HepG2 (cell line): ENCODE measurements at regions not wholly inside any gene's neighbourhood (a gene's known extent, or its start where the extent isn't known, plus 50 kb on each side); places are given as distances from the start of the nearest gene placed in this dataset.

Source experiments
- ATAC-seq: fragments of 200-7000 bp; cut with Tn5 transposase; 3 replicates; pipeline ENCODE4 v1.9.1; 2020; ENCODE audit warnings: mild to moderate bottlenecking, moderate library complexity
- BruUV-seq: library from RNA; stranded (reverse); fragments of 400-500 nt; replicated peaks from 2 replicates; lab custom pipeline; 2021; lab: Mats Ljungman, UMichigan
- CTCF ChIA-PET: fragments of 300-600 bp; formaldehyde crosslinking; extraction: SDS; loops from one replicate; lab custom pipeline; 2021; ENCODE audit warnings: low total read pairs, inconsistent platforms, low intra/inter-chr PET ratio; lab: Yijun Ruan, JAX
- POLR2A ChIA-PET: fragments of 350-600 bp; sonication (Branson Sonifier 250); formaldehyde crosslinking; loops from one replicate; lab custom pipeline; 2020; ENCODE audit warnings: antibody characterized with exemption, inconsistent platforms; lab: Yijun Ruan, JAX
- DNase-seq: peaks from one replicate; pipeline ENCODE4 v3.0.0-alpha.2; 2015; ENCODE audit warnings: low spot score
- FAIRE-seq: peaks from 3 replicates; lab custom pipeline; 2011; peaks lifted over from hg19 to GRCh38; lab: Jason Lieb, UNC
- H2AFZ ChIP-seq: one replicate; pipeline ENCODE4 v1.6.1; 2011; ENCODE audit warnings: low read length, inconsistent platforms
- H3K27ac ChIP-seq: fragments of 300-600 bp; 3 replicates; pipeline ENCODE4 v1.8.0; 2011; ENCODE audit warnings: mixed run types, mild to moderate bottlenecking, mixed read lengths, low read length, inconsistent platforms; ENCODE audit not compliant: insufficient read depth; ENCODE audit errors: extremely low read length
- H3K27me3 ChIP-seq, 2 experiments: fragments of 200-600 bp in 1 of 2; 2 replicates in 1 of 2; 3 replicates in 1 of 2; pipeline versions ENCODE4 v1.6.0 to v1.8.0; 2011; ENCODE audit warnings: low read length in 2 of 2, mild to moderate bottlenecking in 2 of 2, moderate library complexity in 2 of 2, inconsistent platforms in 1 of 2; ENCODE audit not compliant: insufficient read depth in 2 of 2, control insufficient read depth in 1 of 2
- H3K36me3 ChIP-seq, 2 experiments: fragments of 200-600 bp in 1 of 2; replicated peaks in 1 of 2; 2 replicates in 1 of 2; 3 replicates in 1 of 2; pipeline versions ENCODE4 v1.5.1 to v1.8.0; 2011; ENCODE audit warnings: low read length in 2 of 2, inconsistent platforms in 1 of 2; ENCODE audit not compliant: insufficient read depth in 2 of 2, control insufficient read depth in 1 of 2
- H3K4me1 ChIP-seq: 2 replicates; pipeline ENCODE4 v1.5.1; 2012; ENCODE audit warnings: low read length, inconsistent platforms; ENCODE audit not compliant: insufficient read depth
- H3K4me2 ChIP-seq: 2 replicates; pipeline ENCODE4 v1.6.0; 2011; ENCODE audit warnings: low read depth, low read length, inconsistent platforms
- H3K4me3 ChIP-seq, 3 experiments: fragments of 200-600 bp in 1 of 3; sonication (generic), shearing (Covaris generic) in 1 of 3; replicated peaks in 1 of 3; 2 replicates each; pipeline ENCODE4 v1.5.1; 2011 to 2016; ENCODE audit warnings: low read length in 3 of 3, inconsistent platforms in 2 of 3, low read depth in 2 of 3, mild to moderate bottlenecking in 2 of 3, control low read depth in 1 of 3, mixed read lengths in 1 of 3; ENCODE audit not compliant: insufficient read depth in 1 of 3
- H3K79me2 ChIP-seq: one replicate; pipeline ENCODE4 v1.6.1; 2011; ENCODE audit warnings: low read length, inconsistent platforms; ENCODE audit not compliant: insufficient read depth
- H3K9ac ChIP-seq: 2 replicates; pipeline ENCODE4 v1.6.0; 2011; ENCODE audit warnings: mild to moderate bottlenecking, low read depth, low read length, inconsistent platforms; ENCODE audit not compliant: insufficient read depth
- H3K9me3 ChIP-seq: 2 replicates; pipeline ENCODE4 v1.5.1; 2012; ENCODE audit warnings: mild to moderate bottlenecking, low read length
- H4K20me1 ChIP-seq: 2 replicates; pipeline ENCODE4 v1.6.0; 2011; ENCODE audit warnings: inconsistent platforms, mild to moderate bottlenecking, low read length, moderate library complexity; ENCODE audit not compliant: insufficient read depth
- AGO2 ChIP-seq: fragments of 200-400 bp; formaldehyde crosslinking; optimal IDR thresholded peaks from 2 replicates; pipeline ENCODE3; 2017; ENCODE audit warnings: mild to moderate bottlenecking, low read depth, low read length, moderate library complexity
- AKAP8 ChIP-seq: sonication (generic); formaldehyde crosslinking; IDR thresholded peaks from 2 replicates; pipeline ENCODE4 v1.5.1; 2020; ENCODE audit warnings: mild to moderate bottlenecking, missing genetic modification reagents
- CAMTA2 ChIP-seq: sonication (generic); formaldehyde crosslinking; IDR thresholded peaks from 2 replicates; pipeline ENCODE4 v1.4.0; 2020; ENCODE audit warnings: mild to moderate bottlenecking, missing genetic modification reagents, borderline replicate concordance
- GPN1 ChIP-seq: sonication (generic); formaldehyde crosslinking; IDR thresholded peaks from 2 replicates; pipeline ENCODE4 v1.5.1; 2020; ENCODE audit warnings: missing genetic modification reagents, borderline replicate concordance
- KLF15 ChIP-seq: sonication (generic); formaldehyde crosslinking; IDR thresholded peaks from 2 replicates; pipeline ENCODE4 v1.8.1; 2023; ENCODE audit warnings: borderline replicate concordance, mild to moderate bottlenecking, inconsistent platforms, missing genetic modification reagents, mixed read lengths
- NFIC ChIP-seq: IDR thresholded peaks from 2 replicates; pipeline ENCODE4 v1.6.1; 2012; ENCODE audit warnings: mild to moderate bottlenecking, low read length, inconsistent platforms
- PRMT3 ChIP-seq: sonication (generic); formaldehyde crosslinking; IDR thresholded peaks from 2 replicates; pipeline ENCODE4 v1.8.1; 2022; ENCODE audit warnings: low read depth, mild to moderate bottlenecking, moderate library complexity, missing genetic modification reagents, borderline replicate concordance
- RERE ChIP-seq: IDR thresholded peaks from 2 replicates; pipeline ENCODE4 v1.6.1; 2016; ENCODE audit warnings: low read depth, missing genetic modification reagents, missing compliant biosample characterization
- TAF1 ChIP-seq: sonication (generic); formaldehyde crosslinking; IDR thresholded peaks from 2 replicates; pipeline ENCODE4 v1.4.0; 2020; ENCODE audit warnings: missing genetic modification reagents
- ZC3H4 ChIP-seq: sonication (generic); formaldehyde crosslinking; IDR thresholded peaks from 2 replicates; pipeline ENCODE4 v1.4.0; 2020; ENCODE audit warnings: missing genetic modification reagents, borderline replicate concordance
- ZNF414 ChIP-seq: sonication (generic); formaldehyde crosslinking; IDR thresholded peaks from 2 replicates; pipeline ENCODE4 v1.5.0; 2020; ENCODE audit warnings: missing genetic modification reagents
- ZNF572 ChIP-seq: sonication (generic); formaldehyde crosslinking; IDR thresholded peaks from 2 replicates; pipeline ENCODE4 v1.5.1; 2020; ENCODE audit warnings: mild to moderate bottlenecking, missing genetic modification reagents
- ZNF704 ChIP-seq: sonication (generic); formaldehyde crosslinking; IDR thresholded peaks from 2 replicates; pipeline ENCODE4 v1.8.1; 2023; ENCODE audit warnings: mild to moderate bottlenecking, inconsistent platforms, moderate library complexity, missing genetic modification reagents, borderline replicate concordance
- ZNF713 ChIP-seq: sonication (generic); formaldehyde crosslinking; IDR thresholded peaks from 2 replicates; pipeline ENCODE4 v1.4.0; 2020; ENCODE audit warnings: mild to moderate bottlenecking, missing genetic modification reagents
- ZNF766 ChIP-seq: sonication (generic); formaldehyde crosslinking; IDR thresholded peaks from 2 replicates; pipeline ENCODE4 v1.5.0; 2020; ENCODE audit warnings: missing genetic modification reagents, borderline replicate concordance
- WGBS: methylation state at CpG from one replicate; pipeline ENCODE4 v1.1.6; 2017; ENCODE audit warnings: low lambda C conversion rate; 5-methylcytosine and 5-hydroxymethylcytosine counted together
- in situ Hi-C: cut with HindIII; loops from 2 replicates; pipeline ENCODE4 v1.10.0; 2017; ENCODE audit warnings: low pct_unique_long_range_greater_than_20kb; ENCODE audit not compliant: extremely low pct_ligation_motif_present
- intact Hi-C: fragments of 100-400 bp; cut with micrococcal nuclease; formaldehyde crosslinking; loops from one replicate; pipeline ENCODE4 v1.10.0; 2022; ENCODE audit not compliant: unreplicated experiment

GRCh38 chr7:20862554-20862953 is 75.9 kb upstream of the SP8 start:
- H3K4me1 ChIP-seq = no peaks in the 10 kb centered on the region
- ATAC-seq = no peak
- CTCF ChIA-PET = no interaction called here
- no TSS peak for BruUV-seq
- H3K4me2 ChIP-seq = no peak overlapping the region
- POLR2A ChIA-PET = no interaction called here
- H3K9me3 ChIP-seq = no peaks in the 10 kb centered on the region
- H3K79me2 ChIP-seq = no peaks in the 10 kb centered on the region
- DNase-seq = no peak
- in situ Hi-C loops = no loop called here
- no peak overlapping the region for H3K9ac ChIP-seq
- H3K27me3 ChIP-seq = no peaks in the 10 kb centered on the region
- FAIRE-seq = no peak
- H3K4me3 ChIP-seq = no peak overlapping the region
- WGBS = 3% methylated on average over 4 of the region's 4 CpGs
- H3K27ac ChIP-seq = no peak overlapping the region
- H4K20me1 ChIP-seq = no peaks in the 10 kb centered on the region
- intact Hi-C loops = no loop called here
- H3K36me3 ChIP-seq = no peaks in the 10 kb centered on the region
- H2AFZ ChIP-seq = no peak overlapping the region
- TF ChIP-seq ZNF713 (CRISPR knock-in tag) = no peak
- no peak for TF ChIP-seq ZNF766 (CRISPR knock-in tag)
- no peak for TF ChIP-seq ZC3H4 (CRISPR knock-in tag)
- no peak for TF ChIP-seq ZNF414 (CRISPR knock-in tag)
- TF ChIP-seq RERE (CRISPR knock-in tag) = no peak
- TF ChIP-seq AKAP8 = no peak
- TF ChIP-seq PRMT3 (CRISPR knock-in tag) = no peak
- TF ChIP-seq AGO2 = no peak
- no peak for TF ChIP-seq ZNF572 (CRISPR knock-in tag)
- no peak for TF ChIP-seq TAF1 (CRISPR knock-in tag)
- no peak for TF ChIP-seq KLF15 (CRISPR knock-in tag)
- no peak for TF ChIP-seq CAMTA2
- no peak for TF ChIP-seq NFIC
- no peak for TF ChIP-seq GPN1 (CRISPR knock-in tag)
- no peak for TF ChIP-seq ZNF704 (CRISPR knock-in tag)
